Muscle layer of duodenum (tissue), 2 donors: ENCODE measurements at regions not wholly inside any gene's neighbourhood (a gene's known extent, or its start where the extent isn't known, plus 50 kb on each side); places are given as distances from the start of the nearest gene placed in this dataset.

Source experiments
- H3K27ac ChIP-seq: one replicate; pipeline ENCODE4 v1.7.0; 2013; ENCODE audit warnings: mild to moderate bottlenecking, low read length
- H3K27me3 ChIP-seq: one replicate; pipeline ENCODE4 v1.7.0; 2013; ENCODE audit warnings: low read depth, mild to moderate bottlenecking, control low read depth, low read length
- H3K36me3 ChIP-seq, 2 donors: one replicate each; pipeline ENCODE4 v1.7.0; 2013; ENCODE audit warnings: low read length in 2 of 2, control low read depth in 1 of 2, mild to moderate bottlenecking in 1 of 2; ENCODE audit not compliant: insufficient read depth in 2 of 2, control insufficient read depth in 1 of 2
- H3K4me1 ChIP-seq, 2 donors: one replicate each; pipeline ENCODE4 v1.7.0; 2013; ENCODE audit warnings: low read length in 2 of 2, mild to moderate bottlenecking in 2 of 2, control low read depth in 1 of 2, moderate library complexity in 1 of 2; ENCODE audit not compliant: insufficient read depth in 2 of 2, control insufficient read depth in 1 of 2
- H3K4me3 ChIP-seq, 2 donors: one replicate each; pipeline ENCODE4 v1.7.0; 2013; ENCODE audit warnings: low read length in 2 of 2, low read depth in 1 of 2, mild to moderate bottlenecking in 1 of 2
- H3K9me3 ChIP-seq, 2 donors: one replicate each; pipeline ENCODE4 v1.7.0; 2013; ENCODE audit warnings: low read length in 2 of 2, control low read depth in 1 of 2, mild to moderate bottlenecking in 1 of 2; ENCODE audit not compliant: control insufficient read depth in 1 of 2
- donor health status: healthy.

DNA sequence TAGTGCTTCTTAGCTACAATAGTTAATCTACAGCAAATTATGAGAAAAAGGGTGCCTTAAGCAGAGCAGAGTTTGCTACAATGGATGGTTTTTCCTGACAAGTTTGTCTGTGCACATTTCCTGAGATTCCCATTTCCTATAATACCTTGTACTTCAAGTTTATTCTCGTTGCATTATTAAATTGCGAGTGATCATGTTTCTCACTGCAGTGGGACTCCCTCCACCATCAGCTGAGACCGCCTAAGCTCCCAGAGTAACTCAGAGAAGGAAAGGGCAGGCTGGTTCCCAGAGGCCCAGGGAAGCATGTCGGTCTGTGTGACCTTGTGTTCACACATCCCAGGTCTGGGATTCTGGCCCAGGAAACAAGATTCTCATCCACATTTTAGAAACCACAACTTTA, 162.1 kb downstream of the ARL4C start:
- H3K9me3 ChIP-seq = no peaks in the 10 kb centered on the region
- peaks cover 0 to 8% of the 10 kb centered on the region in 2 donors for H3K4me1 ChIP-seq
- no peak overlapping the region for H3K27ac ChIP-seq
- no peaks in the 10 kb centered on the region for H3K36me3 ChIP-seq
- H3K27me3 ChIP-seq = no peaks in the 10 kb centered on the region
- no peak overlapping the region for H3K4me3 ChIP-seq

DNA sequence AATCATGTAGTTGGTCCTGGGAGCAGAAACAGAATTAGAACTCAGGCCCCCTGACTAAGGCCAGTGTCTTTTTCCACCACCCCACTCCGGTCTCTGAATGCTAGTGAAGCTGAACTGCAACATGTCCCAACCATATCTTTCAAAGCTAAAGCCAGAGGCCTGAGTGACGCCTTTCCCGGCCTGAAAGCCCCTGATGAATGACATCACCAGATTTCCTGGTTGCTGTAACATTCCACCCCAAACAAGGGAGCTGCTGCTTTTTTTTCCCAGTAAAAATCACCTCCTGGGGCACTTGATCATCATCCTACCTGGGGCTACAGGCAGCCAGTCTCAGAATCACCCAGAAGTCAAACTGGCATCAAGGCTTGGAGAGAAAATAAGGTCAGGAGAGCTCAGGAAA, 162.7 kb downstream of the ARL4C start:
- H3K27ac ChIP-seq = no peak overlapping the region
- H3K4me1 ChIP-seq = peaks cover 0 to 8% of the 10 kb centered on the region in 2 donors
- H3K4me3 ChIP-seq = no peak overlapping the region
- H3K36me3 ChIP-seq = no peaks in the 10 kb centered on the region
- no peaks in the 10 kb centered on the region for H3K27me3 ChIP-seq
- H3K9me3 ChIP-seq = no peaks in the 10 kb centered on the region

DNA sequence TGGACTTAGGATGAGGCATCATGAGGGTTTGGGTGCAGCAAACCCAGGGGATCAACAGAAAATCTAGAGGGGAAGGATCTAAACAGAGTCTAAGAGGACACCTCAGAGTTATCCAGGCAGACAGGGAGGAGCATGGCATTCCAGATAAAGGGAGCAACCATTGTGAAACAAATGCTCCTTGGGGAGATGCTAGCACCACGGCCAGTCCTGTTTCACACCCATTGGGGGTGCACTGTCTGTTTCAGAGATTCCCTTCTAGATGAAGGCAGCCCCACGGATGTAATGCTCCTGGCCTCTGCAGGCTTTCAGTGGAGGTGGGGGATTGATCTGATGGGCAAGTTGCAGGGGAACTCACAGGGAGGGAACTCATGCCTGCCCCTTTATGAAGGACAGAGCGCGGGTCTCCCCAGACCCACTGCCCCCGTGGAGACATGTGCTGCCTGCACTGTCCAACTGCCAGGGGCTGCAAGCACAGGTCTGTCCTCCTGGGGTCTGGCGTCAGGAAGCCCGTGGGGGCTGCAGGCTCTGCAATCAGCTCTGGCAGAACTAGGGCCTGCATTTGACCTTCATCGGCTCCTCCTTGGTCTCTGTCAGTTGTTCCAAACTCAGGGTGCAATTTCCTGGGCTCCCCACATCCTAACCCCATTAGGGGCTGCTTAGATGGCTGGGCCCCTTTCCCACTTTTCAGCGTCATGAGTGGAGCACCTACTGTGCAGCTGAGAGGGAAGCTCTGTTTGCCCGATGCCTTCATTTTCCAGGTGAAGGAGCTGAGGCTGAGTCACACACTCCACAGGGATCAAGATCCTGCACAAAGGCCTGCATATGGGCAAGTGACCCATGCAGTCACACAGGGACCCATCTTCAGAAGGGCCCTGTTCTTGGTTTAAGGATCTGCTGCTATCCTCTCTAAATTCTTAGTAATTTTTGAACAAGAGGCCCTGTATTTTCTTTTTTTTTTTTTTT, 163.4 kb downstream of the ARL4C start:
- no peaks in the 10 kb centered on the region for H3K27me3 ChIP-seq
- H3K36me3 ChIP-seq = no peaks in the 10 kb centered on the region
- no peak overlapping the region for H3K27ac ChIP-seq
- H3K4me1 ChIP-seq = peaks cover 0 to 8% of the 10 kb centered on the region in 2 donors
- no peak overlapping the region for H3K4me3 ChIP-seq
- H3K9me3 ChIP-seq = no peaks in the 10 kb centered on the region

DNA sequence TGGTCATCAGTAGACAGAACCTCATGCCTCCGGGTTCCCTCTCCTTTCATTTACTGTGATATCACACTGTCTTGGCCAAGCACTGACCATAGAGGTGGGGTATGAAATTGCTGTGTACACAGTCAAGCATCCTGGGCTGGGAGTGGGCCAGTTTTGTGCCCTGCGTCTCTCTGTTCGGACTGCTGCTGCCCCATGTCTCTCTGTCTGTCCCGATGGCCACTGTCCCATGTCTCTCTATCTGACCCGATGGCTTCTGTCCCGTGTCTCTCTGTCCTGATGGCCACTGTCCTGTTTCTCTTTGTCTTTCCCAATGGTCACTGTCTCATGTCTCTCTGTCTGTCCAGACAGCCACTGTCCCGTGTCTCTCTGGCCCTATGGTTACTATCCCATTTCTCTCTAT, 164.9 kb downstream of the ARL4C start:
- Histone ChIP-seq H3K36me3 (no peaks in the 10 kb centered on the region), H3K9me3 (no peaks in the 10 kb centered on the region), H3K4me3 (no peak overlapping the region), H3K4me1 (peaks cover 0 to 8% of the 10 kb centered on the region in 2 donors), H3K27me3 (no peaks in the 10 kb centered on the region), H3K27ac (no peak overlapping the region)

DNA sequence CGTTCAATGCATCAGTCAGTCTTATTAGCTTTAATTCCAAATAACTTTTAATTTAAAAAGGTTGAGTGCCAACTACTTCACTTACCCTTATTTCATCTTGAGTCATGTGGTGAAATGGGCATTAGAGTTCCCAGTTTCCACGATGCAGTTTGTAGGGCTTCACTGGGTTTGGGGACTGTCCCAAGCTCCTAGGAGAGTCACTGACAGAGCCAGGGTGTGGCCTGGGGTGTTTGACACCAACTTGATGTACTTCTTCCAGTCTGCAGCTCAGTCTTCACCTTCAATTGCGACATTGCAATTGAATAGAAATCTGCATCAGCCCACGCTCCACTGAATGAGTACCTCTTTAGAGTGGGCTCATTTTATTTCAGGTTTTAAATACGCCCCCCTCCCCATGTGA, 165.3 kb downstream of the ARL4C start:
- H3K27ac ChIP-seq = no peak overlapping the region
- H3K36me3 ChIP-seq = no peaks in the 10 kb centered on the region
- no peaks in the 10 kb centered on the region for H3K27me3 ChIP-seq
- no peak overlapping the region for H3K4me3 ChIP-seq
- no peaks in the 10 kb centered on the region for H3K9me3 ChIP-seq
- peaks cover 0 to 8% of the 10 kb centered on the region in 2 donors for H3K4me1 ChIP-seq

DNA sequence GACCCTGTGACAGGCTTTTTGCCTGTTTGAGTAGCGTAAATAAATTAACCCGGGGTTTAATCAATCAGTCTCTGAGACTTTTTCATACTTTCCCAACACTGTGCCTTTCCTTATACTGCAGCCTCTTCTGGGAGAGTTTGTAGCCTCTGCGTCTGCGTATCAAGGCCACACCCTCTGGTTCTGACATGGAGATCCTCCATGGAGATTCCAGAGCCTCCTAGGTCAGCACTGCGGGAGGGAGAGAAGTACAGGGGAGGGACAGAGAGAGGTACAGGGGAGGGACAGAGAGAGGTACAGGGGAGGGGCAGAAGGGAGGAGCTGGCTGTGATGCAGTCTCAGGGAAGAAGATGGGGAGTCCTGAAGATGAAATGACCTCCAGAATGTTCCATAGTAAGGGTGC, 166.0 kb downstream of the ARL4C start:
- peaks cover 0 to 7% of the 10 kb centered on the region in 2 donors for H3K4me1 ChIP-seq
- H3K9me3 ChIP-seq = no peaks in the 10 kb centered on the region
- no peaks in the 10 kb centered on the region for H3K27me3 ChIP-seq
- H3K36me3 ChIP-seq = no peaks in the 10 kb centered on the region
- H3K4me3 ChIP-seq = no peak overlapping the region
- no peak overlapping the region for H3K27ac ChIP-seq

DNA sequence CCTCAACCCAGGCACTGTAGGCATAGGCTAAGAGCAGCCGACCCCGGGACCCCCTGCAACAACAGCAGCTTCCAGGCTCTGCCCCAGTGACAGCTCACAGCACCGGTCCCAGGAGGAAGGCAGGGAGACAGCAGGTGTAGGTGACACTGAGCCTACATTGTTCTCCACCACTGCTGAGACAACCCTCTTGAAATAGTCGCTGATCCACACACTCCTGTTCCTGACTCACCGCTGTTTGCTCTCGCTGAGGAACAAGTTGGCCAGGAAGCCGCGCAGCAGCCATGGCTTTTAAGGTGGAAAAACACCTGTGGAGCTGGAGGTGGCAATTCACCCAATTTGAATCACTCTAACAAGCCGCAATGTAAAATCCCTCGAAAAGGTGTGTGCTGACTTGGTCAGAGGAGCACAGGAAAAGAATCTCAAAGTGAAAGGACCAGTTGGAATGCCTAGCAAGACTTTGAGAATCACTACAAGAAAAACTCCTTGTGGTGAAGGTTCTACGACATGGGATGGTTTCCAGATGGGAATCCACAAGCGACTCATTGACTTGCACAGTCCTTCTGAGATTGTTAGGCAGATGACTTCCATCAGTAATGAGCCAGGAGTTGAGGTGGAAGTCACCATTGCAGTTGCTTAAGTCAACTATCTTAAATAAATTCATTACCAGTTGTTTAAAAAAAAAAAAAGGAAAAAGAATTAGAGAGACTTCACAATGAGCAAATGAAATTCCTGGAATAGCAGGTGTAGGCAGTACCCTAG, 167.5 kb downstream of the ARL4C start:
- no peaks in the 10 kb centered on the region for H3K27me3 ChIP-seq
- no peaks in the 10 kb centered on the region for H3K9me3 ChIP-seq
- no peaks in the 10 kb centered on the region for H3K36me3 ChIP-seq
- no peak overlapping the region for H3K4me3 ChIP-seq
- no peaks in the 10 kb centered on the region for H3K4me1 ChIP-seq
- no peak overlapping the region for H3K27ac ChIP-seq

DNA sequence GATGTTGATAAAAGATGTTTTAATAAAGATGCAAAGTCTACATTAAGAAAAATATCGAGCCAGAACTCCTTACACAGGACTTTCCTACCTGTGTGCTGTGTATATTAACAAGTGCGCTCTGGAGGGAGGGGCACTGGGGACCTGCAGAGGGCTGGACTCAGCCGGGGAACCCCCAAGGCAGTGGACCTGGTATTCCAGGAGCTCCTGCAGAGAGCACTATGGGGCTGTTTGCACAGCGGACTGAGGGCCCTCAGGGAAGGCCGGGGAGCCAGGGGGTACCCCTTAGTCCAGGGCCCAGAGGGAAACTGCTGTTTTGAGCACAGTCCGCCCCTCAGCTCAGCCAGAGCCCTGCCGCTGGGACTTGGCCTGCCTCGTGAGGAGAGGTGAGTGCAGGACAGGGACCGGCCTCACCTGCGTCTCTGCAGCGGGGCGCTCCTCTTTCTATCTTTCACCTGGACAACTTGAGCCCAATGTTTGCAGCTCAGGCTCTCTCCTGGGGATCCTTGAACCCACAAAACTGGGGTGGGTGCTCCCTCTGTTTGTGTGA, 168.4 kb downstream of the ARL4C start:
- H3K9me3 ChIP-seq = no peaks in the 10 kb centered on the region
- H3K27me3 ChIP-seq = no peaks in the 10 kb centered on the region
- no peaks in the 10 kb centered on the region for H3K4me1 ChIP-seq
- H3K36me3 ChIP-seq = no peaks in the 10 kb centered on the region
- no peak overlapping the region for H3K4me3 ChIP-seq
- no peak overlapping the region for H3K27ac ChIP-seq

DNA sequence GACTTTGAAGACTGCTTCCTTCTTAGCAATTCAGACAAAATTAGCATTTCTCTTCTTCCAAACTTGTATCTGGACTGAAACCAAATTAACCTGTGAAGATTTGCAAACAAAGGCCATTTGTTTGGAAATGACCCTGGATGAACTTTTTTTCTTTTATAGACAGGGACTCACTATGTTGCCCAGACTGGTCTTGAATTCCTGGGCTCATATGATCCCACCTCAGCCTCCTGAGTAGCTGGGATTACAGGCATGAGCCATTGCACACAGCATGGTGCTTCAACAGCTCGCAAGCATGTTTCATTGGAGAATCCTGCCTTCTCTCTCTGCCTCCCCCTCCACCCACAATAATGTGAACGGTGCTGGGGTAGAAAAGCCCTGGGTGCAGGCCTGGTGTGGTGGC, 170.2 kb downstream of the ARL4C start:
- Histone ChIP-seq H3K27me3 (no peaks in the 10 kb centered on the region), H3K9me3 (no peaks in the 10 kb centered on the region), H3K4me3 (no peak overlapping the region), H3K27ac (no peak overlapping the region), H3K36me3 (no peaks in the 10 kb centered on the region), H3K4me1 (no peaks in the 10 kb centered on the region)

DNA sequence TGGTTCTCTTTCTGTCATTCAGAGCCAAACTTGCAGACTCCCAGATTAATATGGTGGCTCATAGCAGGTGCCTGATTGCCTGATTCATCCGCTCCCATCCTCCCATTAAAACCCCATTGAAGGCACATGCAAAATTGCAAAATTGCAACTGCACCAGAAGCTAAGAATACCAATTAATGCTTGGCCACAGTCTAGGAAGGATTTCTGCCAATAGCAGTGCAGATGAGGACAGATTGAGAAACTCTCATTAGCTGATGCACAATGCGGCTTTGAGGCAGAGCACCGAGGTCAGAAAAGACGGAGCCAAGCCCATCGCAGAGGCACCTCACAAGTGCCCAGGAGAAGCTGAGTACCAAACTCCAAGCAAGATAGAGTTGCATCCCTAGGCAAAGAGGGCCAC, 172.8 kb downstream of the ARL4C start:
- Histone ChIP-seq H3K9me3 (no peaks in the 10 kb centered on the region), H3K36me3 (no peaks in the 10 kb centered on the region), H3K27me3 (no peaks in the 10 kb centered on the region), H3K27ac (no peak overlapping the region), H3K4me3 (no peak overlapping the region), H3K4me1 (no peaks in the 10 kb centered on the region)

DNA sequence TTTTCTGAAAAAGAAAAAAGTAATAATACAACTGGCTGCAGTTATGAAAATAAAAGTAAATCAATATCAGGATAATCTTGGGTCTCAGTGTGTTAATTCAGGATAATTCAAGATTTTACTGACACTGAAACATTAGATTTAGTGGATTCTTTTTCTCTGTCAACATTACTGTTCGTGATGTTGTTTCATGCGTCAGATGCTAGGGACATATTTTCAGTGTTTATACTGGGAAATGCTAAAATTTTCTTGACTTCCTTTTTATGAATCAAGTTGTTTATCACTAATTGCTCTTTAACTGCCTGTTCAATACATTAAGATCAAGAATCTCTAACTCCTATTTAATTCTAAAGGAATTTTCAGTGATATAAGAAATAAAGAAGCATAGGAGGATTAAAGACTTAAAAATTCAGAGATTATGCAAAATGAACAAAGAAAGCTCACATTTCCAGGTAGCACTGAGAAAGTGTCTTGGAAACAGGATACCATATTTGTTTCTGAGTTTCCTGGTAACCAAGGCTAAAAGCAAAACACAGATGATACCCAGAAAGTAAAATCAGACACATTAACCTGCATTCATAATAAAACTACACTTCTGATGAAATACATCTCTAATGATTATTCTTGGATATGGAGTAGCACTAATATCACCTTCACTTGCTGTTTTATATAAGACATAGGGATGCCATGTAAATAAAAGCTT, 174.0 kb downstream of the ARL4C start:
- H3K9me3 ChIP-seq = no peaks in the 10 kb centered on the region
- H3K4me3 ChIP-seq = no peak overlapping the region
- no peak overlapping the region for H3K27ac ChIP-seq
- no peaks in the 10 kb centered on the region for H3K36me3 ChIP-seq
- no peaks in the 10 kb centered on the region for H3K4me1 ChIP-seq
- no peaks in the 10 kb centered on the region for H3K27me3 ChIP-seq
